H1 (cell line): ENCODE measurements at regions not wholly inside any gene's neighbourhood (a gene's known extent, or its start where the extent isn't known, plus 50 kb on each side); places are given as distances from the start of the nearest gene placed in this dataset.

Source experiments
- BRCA1 ChIP-seq: IDR thresholded peaks from 2 replicates; pipeline ENCODE4 v1.6.1; 2012; ENCODE audit warnings: low read depth, low read length, improper control_type of control experiment
- FOSL1 ChIP-seq: IDR thresholded peaks from 2 replicates; pipeline ENCODE4 v1.6.1; 2011; ENCODE audit warnings: mild to moderate bottlenecking, low read depth, low read length, moderate library complexity; ENCODE audit not compliant: insufficient read depth
- GABPA ChIP-seq: IDR thresholded peaks from 2 replicates; pipeline ENCODE4 v1.6.1; 2011; ENCODE audit warnings: mild to moderate bottlenecking, low read length, moderate library complexity, borderline replicate concordance; ENCODE audit not compliant: insufficient read depth
- GTF2F1 ChIP-seq: IDR thresholded peaks from 2 replicates; pipeline ENCODE4 v1.6.1; 2012; ENCODE audit warnings: low read depth, low read length, improper control_type of control experiment, borderline replicate concordance

DNA sequence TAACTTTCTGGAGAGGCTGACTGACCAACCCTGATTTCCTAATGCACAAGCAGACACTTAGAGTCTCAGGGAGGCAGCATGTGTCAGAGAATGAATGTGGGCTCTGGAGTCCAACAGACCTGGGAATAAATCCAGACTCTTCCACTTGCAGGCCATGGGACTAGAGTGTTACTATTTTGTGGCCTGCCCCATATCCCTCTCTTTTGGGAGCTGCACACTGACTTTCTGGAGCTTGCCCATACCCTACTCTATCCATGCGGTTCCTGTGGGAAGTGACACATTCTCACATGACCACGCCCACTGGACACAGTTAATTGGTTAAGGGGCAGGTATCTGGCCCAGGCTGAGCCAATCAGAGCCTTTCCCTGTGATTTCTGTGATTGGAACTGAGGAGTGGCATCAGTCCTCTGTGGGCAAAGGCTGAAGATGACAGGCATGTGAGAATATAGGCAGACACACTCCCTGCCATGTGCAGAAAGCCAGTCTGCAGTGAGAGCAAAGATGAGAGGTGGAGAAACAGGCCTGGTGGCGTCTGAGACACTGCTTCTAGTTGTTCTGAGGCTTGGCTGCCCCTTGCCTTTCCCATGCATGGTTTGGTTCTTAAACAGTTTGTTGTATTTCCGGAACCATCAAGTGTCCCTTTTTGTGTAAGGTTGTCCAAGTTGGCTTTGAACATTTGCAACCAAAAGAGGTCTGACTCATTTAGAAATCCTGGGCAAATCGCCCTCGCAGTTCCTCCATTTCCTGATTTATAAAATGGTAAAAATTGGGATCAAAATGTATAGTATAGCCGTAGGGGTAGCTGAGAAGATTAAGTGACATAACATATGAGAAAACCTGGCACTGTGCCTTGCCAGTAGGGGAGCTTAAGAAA is 125.6 kb downstream of the CDC5L start (continued):
- TF ChIP-seq GTF2F1 (no peak), FOSL1 (no peak), BRCA1 (no peak), GABPA (no peak)
